Caco-2 (cell line): ENCODE measurements at regions not wholly inside any gene's neighbourhood (a gene's known extent, or its start where the extent isn't known, plus 50 kb on each side); places are given as distances from the start of the nearest gene placed in this dataset.
"Not testable (repeated sequence)": the region's sequence is repeated elsewhere in the genome, so short reads cannot be mapped to it uniquely, and the experiment has no call there.

ENCODE experiments used
- BruUV-seq: library from RNA; stranded (reverse); fragments of 400-500 nt; replicated peaks from 2 replicates; lab custom pipeline; 2021; lab: Mats Ljungman, UMichigan
- CTCF ChIA-PET: fragments of 300-600 bp; sonication (Branson Sonifier 250); formaldehyde crosslinking; loops from one replicate; lab custom pipeline; 2022; ENCODE audit warnings: antibody characterized with exemption; lab: Charles Lee
- POLR2A ChIA-PET: fragments of 300-600 bp; sonication (Branson Sonifier 250); formaldehyde crosslinking; loops from one replicate; lab custom pipeline; 2022; ENCODE audit warnings: antibody characterized with exemption; lab: Charles Lee
- DNase-seq, 2 experiments: peaks; one replicate each; pipeline versions ENCODE4 v3.0.0 to v3.0.0-alpha.2; 2020 to 2022
- H3K27me3 ChIP-seq: replicated peaks from 2 replicates; pipeline ENCODE4 v1.6.0; 2011; ENCODE audit warnings: low read length; ENCODE audit not compliant: control insufficient read depth, insufficient read depth
- H3K36me3 ChIP-seq: 2 replicates; pipeline ENCODE4 v1.5.1; 2011; ENCODE audit warnings: low read length; ENCODE audit not compliant: control insufficient read depth, insufficient read depth
- H3K4me1 ChIP-seq: fragments of 250-450 bp; sonication (Bioruptor Pico); 2 replicates; pipeline ENCODE4 v1.5.1; 2020; ENCODE audit warnings: mild to moderate bottlenecking
- H3K4me3 ChIP-seq: 2 replicates; pipeline ENCODE4 v1.5.1; 2011; ENCODE audit warnings: low read depth, mild to moderate bottlenecking, control low read depth, low read length
- H3K9me3 ChIP-seq: fragments of 250-450 bp; sonication (Bioruptor Pico); 2 replicates; pipeline ENCODE4 v1.5.1; 2020; ENCODE audit warnings: mild to moderate bottlenecking, moderate library complexity
- H3K27ac Mint-ChIP-seq: one replicate; pipeline ENCODE4 v1.8.0; 2022; ENCODE audit warnings: mixed read lengths; ENCODE audit not compliant: unreplicated experiment
- H3K27me3 Mint-ChIP-seq: one replicate; pipeline ENCODE4 v1.8.0; 2022; ENCODE audit warnings: mixed read lengths; ENCODE audit not compliant: insufficient read depth, unreplicated experiment
- H3K36me3 Mint-ChIP-seq: one replicate; pipeline ENCODE4 v1.8.0; 2022; ENCODE audit warnings: mild to moderate bottlenecking, mixed read lengths; ENCODE audit not compliant: insufficient read depth, unreplicated experiment
- H3K4me1 Mint-ChIP-seq: one replicate; pipeline ENCODE4 v1.8.0; 2022; ENCODE audit warnings: low read depth, mixed read lengths; ENCODE audit not compliant: unreplicated experiment
- H3K4me3 Mint-ChIP-seq: one replicate; pipeline ENCODE4 v1.8.0; 2022; ENCODE audit warnings: mild to moderate bottlenecking, moderate library complexity, mixed read lengths; ENCODE audit not compliant: unreplicated experiment
- H3K9me3 Mint-ChIP-seq: one replicate; pipeline ENCODE4 v1.8.0; 2022; ENCODE audit warnings: mixed read lengths; ENCODE audit not compliant: unreplicated experiment
- intact Hi-C: fragments of 100-400 bp; cut with micrococcal nuclease; formaldehyde crosslinking; loops from one replicate; pipeline ENCODE4 v1.10.0; 2022; ENCODE audit not compliant: unreplicated experiment
- TF ChIP-seq, protein P1 (sequence below), 2 experiments: fragments of 200-600 bp in 1 of 2; IDR thresholded peaks; 1 replicate in 1 of 2; 2 replicates in 1 of 2; pipeline versions ENCODE4 v1.5.1 to v1.8.0; 2011 to 2022; ENCODE audit warnings: antibody characterized with exemption in 1 of 2, control low read depth in 1 of 2, inconsistent platforms in 1 of 2, low read depth in 1 of 2, low read length in 1 of 2, mild to moderate bottlenecking in 1 of 2, moderate library complexity in 1 of 2; ENCODE audit not compliant: insufficient read depth in 1 of 2, severe bottlenecking in 1 of 2, unreplicated experiment in 1 of 2

DNA sequence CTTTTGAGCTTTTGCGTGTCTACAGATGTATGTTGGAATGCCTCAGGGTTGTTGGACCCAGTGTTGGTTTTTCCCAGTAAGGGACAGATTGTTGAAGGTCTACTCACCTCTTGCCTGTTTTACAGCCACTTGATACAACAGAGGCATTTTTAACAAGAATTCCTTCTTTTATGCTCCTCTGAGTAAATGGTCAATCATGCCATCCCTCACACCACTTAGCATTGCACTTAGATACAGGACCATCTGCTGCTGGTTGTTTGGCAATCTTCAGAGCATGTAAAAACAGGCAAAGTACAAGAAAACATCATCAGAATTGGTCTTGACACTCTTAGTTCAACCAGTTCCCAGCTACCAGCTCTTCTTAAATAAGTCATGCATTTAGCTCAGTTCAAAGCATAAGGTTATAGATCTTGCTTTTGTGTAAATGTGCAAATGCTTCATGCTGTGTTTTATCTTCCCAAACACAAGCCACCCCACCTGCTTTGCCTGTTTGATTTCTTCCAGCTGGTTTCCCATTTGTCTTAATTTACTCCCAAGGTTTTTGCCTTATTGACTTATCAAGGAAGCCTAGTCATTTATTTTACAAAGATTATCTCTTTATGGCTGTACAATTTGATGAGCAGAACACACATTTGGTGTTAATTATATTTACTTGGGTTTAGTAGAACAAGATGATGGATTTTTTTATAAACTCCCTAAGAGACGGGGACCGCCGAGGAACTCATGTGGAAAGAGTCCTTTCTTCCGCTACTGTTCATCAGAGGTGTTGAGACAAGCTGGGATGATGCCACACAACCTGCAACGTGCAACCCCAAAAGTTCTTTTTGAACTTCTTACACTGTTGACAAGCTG is 136.6 kb downstream of the AHR start:
- no TSS peak for BruUV-seq
- CTCF ChIA-PET: no interaction called here

DNA sequence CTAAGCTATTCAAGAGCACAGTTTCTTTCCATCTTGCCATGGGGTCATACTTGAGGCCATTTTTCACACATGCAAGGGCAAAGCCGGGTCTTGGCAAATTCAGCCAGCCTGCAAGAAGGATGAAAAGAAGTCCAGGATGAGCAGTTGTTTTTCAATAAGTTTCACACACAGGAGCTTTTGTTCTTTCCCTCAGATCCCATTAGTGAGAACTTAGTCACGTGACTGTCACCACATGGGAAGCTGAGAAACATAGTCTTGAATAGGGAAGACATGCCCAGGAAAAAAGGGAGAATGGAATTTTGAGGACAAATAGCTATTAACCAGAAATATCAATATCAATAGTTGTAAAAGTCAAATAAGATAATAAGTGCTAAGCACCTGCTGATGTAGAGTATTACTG is 137.7 kb downstream of the AHR start:
- H3K4me1 ChIP-seq: peaks cover 25% of the 10 kb centered on the region
- peaks cover 1% of the 10 kb centered on the region for H3K36me3 ChIP-seq
- POLR2A ChIA-PET: no interaction called here
- no peaks in the 10 kb centered on the region for H3K27me3 ChIP-seq
- no peak overlapping the region for H3K4me3 Mint-ChIP-seq
- intact Hi-C loops: no loop called here
- no peaks in the 10 kb centered on the region for H3K27me3 Mint-ChIP-seq
- TF ChIP-seq, protein P1, sequence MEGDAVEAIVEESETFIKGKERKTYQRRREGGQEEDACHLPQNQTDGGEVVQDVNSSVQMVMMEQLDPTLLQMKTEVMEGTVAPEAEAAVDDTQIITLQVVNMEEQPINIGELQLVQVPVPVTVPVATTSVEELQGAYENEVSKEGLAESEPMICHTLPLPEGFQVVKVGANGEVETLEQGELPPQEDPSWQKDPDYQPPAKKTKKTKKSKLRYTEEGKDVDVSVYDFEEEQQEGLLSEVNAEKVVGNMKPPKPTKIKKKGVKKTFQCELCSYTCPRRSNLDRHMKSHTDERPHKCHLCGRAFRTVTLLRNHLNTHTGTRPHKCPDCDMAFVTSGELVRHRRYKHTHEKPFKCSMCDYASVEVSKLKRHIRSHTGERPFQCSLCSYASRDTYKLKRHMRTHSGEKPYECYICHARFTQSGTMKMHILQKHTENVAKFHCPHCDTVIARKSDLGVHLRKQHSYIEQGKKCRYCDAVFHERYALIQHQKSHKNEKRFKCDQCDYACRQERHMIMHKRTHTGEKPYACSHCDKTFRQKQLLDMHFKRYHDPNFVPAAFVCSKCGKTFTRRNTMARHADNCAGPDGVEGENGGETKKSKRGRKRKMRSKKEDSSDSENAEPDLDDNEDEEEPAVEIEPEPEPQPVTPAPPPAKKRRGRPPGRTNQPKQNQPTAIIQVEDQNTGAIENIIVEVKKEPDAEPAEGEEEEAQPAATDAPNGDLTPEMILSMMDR (IDR thresholded peaks at IDR 0.05; ENCODE audit: insufficient read depth in 1 of 2, low read depth in 1 of 2, low read length in 1 of 2, severe bottlenecking in 1 of 2, unreplicated experiment in 1 of 2): no peak
- peaks cover 6% of the 10 kb centered on the region for H3K36me3 Mint-ChIP-seq
- H3K27ac Mint-ChIP-seq: no peak overlapping the region
- BruUV-seq: no TSS peak
- CTCF ChIA-PET: no interaction called here
- no peak for DNase-seq
- peaks cover 22% of the 10 kb centered on the region for H3K9me3 Mint-ChIP-seq
- H3K9me3 ChIP-seq: peaks cover 13% of the 10 kb centered on the region
- no peak overlapping the region for H3K4me3 ChIP-seq
- no peaks in the 10 kb centered on the region for H3K4me1 Mint-ChIP-seq

More for the DNA sequence above, 136.6 kb downstream of the AHR start:
- no peak overlapping the region for H3K4me3 ChIP-seq
- Mint-ChIP-seq H3K27me3 (no peaks in the 10 kb centered on the region), H3K4me1 (no peaks in the 10 kb centered on the region), H3K36me3 (no peaks in the 10 kb centered on the region), H3K27ac (no peak overlapping the region), H3K9me3 (peaks cover 12% of the 10 kb centered on the region), H3K4me3 (no peak overlapping the region)
- H3K36me3 ChIP-seq: peaks cover 1% of the 10 kb centered on the region
- POLR2A ChIA-PET: no interaction called here
- intact Hi-C loops: no loop called here
- H3K9me3 ChIP-seq: peaks cover 9% of the 10 kb centered on the region
- peaks cover 25% of the 10 kb centered on the region for H3K4me1 ChIP-seq
- no peaks in the 10 kb centered on the region for H3K27me3 ChIP-seq
- TF ChIP-seq, protein P1 (IDR thresholded peaks at IDR 0.05; ENCODE audit: insufficient read depth in 1 of 2, low read depth in 1 of 2, low read length in 1 of 2, severe bottlenecking in 1 of 2, unreplicated experiment in 1 of 2): no peak
- no peak for DNase-seq

DNA sequence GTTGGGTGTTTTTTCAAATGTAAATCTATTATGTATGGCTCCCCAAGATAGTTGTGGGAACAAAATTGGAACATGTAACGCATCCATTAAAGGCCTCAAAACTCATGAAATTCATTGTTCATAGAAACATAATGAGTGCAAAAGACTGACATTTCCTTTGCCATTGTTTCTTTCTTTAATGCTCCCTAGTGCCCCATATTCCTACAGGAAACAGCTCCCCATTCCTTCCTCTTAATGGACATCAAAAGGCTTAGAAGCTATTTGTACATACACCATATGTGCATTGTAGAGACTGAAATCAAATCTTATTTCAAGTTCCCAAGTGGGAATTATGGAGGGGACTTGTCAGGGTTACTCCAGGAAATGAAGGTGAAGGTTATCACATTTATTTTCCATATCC is 139.1 kb downstream of the AHR start:
- no peaks in the 10 kb centered on the region for H3K27me3 ChIP-seq
- CTCF ChIA-PET: no interaction called here
- POLR2A ChIA-PET: no interaction called here
- peaks cover 1% of the 10 kb centered on the region for H3K36me3 ChIP-seq
- peaks cover 6% of the 10 kb centered on the region for H3K36me3 Mint-ChIP-seq
- intact Hi-C loops: no loop called here
- no peaks in the 10 kb centered on the region for H3K27me3 Mint-ChIP-seq
- no peak overlapping the region for H3K4me3 ChIP-seq
- H3K4me3 Mint-ChIP-seq: no peak overlapping the region
- TF ChIP-seq, protein P1 (IDR thresholded peaks at IDR 0.05; ENCODE audit: insufficient read depth in 1 of 2, low read depth in 1 of 2, low read length in 1 of 2, severe bottlenecking in 1 of 2, unreplicated experiment in 1 of 2): no peak
- DNase-seq: no peak
- H3K27ac Mint-ChIP-seq: no peak overlapping the region
- BruUV-seq: no TSS peak
- H3K4me1 ChIP-seq: peaks cover 19% of the 10 kb centered on the region
- no peaks in the 10 kb centered on the region for H3K4me1 Mint-ChIP-seq
- peaks cover 22% of the 10 kb centered on the region for H3K9me3 Mint-ChIP-seq
- H3K9me3 ChIP-seq: peaks cover 13% of the 10 kb centered on the region

DNA sequence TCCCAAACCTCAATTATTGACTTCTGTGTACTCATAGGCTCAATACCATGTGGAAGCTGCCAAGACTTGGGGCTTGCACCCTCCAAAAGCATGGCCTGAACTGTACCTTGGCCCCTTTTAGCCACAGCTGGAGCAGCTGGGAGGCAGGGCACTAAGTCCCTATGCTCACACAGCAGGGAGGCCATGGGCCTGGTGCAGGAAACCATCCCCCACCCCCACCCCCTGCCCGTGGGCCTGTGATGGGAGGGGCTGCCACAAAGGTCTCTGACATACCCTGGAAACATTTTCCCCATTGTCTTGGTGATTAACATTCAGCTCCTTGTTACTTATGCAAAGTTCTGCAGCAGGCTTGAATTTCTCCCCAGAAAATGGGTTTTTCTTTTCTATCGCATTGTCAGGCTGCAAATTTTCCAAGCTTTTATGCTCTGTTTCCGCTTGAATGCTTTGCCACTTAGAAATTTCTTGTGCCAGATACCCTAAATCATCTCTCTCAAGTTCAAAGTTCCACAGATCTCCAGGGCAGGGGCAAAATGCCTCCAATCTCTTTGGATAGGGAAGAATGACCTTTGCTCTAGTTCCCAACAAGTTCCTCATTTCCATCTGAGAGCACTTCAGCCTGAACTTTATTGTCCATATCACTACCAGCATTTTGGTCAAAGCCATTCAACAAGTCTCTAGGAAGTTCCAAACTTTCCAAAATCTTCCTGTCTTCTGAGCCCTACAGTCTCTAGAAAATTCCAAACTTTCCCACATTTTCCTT is 141.8 kb downstream of the AHR start:
- H3K27me3 ChIP-seq, H3K4me1 Mint-ChIP-seq, POLR2A ChIA-PET, DNase-seq, H3K9me3 ChIP-seq, H3K4me1 ChIP-seq, intact Hi-C loops, H3K4me3 Mint-ChIP-seq, H3K27me3 Mint-ChIP-seq, CTCF ChIA-PET, H3K36me3 Mint-ChIP-seq, H3K4me3 ChIP-seq, BruUV-seq, H3K36me3 ChIP-seq, H3K27ac Mint-ChIP-seq: not testable (repeated sequence)
- peaks cover 22% of the 10 kb centered on the region for H3K9me3 Mint-ChIP-seq
